ENCODE measurements at regions not wholly inside any gene's neighbourhood (a gene's known extent, or its start where the extent isn't known, plus 50 kb on each side); places are given as distances from the start of the nearest gene placed in this dataset.

- TF ChIP-seq CTCF (IDR thresholded peaks at IDR 0.05): no peak
- TF ChIP-seq POLR2A (IDR thresholded peaks at IDR 0.05): no peak
Observed at GRCh38 chr14:76323331-76324050, 52.4 kb upstream of the ESRRB start.

Data from lower leg skin (tissue), 3 donors.